Mucosa of gallbladder (tissue), 1 donor: ENCODE measurements at regions not wholly inside any gene's neighbourhood (a gene's known extent, or its start where the extent isn't known, plus 50 kb on each side); places are given as distances from the start of the nearest gene placed in this dataset.
"Not testable (repeated sequence)": the region's sequence is repeated elsewhere in the genome, so short reads cannot be mapped to it uniquely, and the experiment has no call there.

ENCODE experiments used
- DNase-seq: peaks from one replicate; pipeline ENCODE4 v3.0.0-alpha.2; 2020; ENCODE audit warnings: low spot score
- donor health status: DM: no; HTN: no; CAD: no.

DNA sequence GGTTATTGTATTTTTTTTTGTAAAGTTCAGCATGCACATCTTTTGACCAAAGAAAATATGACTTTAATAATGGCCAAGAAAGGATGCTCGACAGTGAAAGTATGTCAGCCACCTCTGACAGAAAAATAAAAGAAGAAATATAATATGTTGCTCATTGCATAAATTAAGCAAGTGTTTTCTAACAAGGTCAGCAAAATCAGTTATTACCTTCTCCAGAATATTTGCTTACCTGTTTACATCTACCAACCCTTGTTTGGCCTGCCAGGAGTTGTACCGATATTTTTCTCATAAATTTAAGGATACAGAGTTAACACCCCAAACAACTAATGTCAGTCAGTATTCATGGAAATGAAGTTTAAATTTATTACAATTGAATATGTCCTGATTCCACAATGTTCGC is 685.4 kb downstream of the PLA2G4A start:
- no peak for DNase-seq

DNA sequence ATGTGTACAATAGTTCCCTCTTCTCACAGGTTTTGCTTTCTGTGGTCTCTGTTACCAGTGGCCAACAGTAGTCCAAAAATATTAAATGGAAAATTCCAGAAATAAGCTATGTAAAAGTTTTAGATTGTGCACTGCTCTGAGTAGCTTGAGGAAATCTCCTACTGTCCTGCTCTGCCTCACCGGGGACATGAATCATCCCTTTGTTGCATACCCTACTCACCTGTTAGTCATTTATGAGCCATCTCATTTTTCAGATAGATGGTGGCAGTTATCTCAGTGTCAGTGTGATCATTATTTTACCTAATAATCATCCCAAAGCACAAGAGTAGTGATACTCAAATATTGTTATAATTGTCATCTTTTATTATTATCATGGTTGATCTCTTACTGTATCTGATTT is 688.1 kb downstream of the PLA2G4A start:
- DNase-seq = no peak

DNA sequence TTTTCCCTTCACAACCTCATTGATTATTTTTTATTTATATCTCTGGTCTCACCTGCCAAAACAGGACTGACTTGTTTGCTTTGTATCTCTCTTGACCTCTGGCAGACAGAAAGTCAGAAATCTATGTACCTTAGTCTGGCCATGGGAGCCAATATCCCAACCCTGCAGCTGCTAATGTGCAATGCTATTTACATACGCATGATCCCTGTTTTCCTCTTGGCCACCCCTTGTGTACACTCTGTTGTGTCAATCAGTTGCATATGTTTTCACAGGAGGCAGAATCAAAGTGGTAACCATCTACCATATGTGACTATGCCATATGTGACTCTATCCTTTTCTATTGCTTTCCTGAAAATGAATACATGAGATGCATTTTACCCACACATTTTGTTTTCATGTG is 688.8 kb downstream of the PLA2G4A start:
- DNase-seq = peak; percentile 18

DNA sequence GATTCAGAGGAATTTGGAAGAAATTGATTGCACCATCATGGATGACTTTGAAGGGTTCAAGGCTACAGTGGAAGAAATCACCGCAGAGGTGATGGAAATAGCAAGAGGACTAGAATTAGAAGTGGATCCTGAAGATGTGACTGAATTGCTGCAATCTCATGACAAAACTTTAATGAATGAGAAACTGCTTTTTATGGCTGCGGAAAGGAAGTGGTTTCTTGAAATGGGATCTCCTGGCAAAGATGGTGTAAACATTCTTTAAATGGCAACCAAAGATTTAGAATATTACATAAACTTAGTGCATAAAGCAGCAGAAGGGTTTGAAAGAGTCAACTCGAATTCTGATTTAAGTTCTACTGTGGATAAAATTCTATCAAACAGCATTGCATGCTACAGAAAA is 698.6 kb downstream of the PLA2G4A start:
- no peak for DNase-seq

DNA sequence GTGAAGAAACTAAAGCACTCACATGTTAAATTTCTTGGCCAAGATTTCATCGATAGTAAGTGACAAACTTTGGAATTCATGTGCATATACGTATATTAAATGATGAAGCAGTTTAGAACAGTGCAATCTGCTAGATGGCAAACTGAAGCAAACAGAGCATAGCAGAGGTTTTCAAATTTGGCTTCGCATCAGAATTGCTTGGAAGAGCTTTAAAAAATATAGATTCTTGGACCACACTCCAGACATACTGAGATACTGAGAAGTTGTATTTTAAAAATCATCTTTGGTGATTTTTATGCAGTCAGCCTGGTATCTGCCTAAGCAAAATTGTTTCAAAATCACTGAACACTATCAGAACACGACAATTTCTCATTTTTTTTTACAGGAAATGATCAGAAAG is 709.2 kb downstream of the PLA2G4A start:
- DNase-seq = no peak

DNA sequence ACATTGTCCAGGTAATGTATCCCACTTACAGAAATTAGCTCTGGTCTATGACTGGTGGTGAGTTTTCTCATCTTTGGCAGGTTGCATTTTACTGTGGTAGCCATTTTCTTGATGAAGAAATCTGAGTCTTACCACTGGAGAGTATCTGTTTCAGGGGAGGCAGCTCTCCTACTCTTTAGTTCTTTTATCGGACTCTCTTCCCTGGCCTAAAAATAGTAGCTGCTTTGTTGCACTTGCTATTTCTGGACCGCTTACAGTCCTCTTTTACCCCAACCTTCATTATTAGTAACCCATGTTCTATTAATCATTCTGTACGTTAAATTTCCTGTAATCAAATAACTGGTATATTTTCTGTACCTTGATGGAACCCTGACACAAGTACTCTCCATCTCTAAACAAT is 720.8 kb downstream of the PLA2G4A start:
- DNase-seq = no peak

DNA sequence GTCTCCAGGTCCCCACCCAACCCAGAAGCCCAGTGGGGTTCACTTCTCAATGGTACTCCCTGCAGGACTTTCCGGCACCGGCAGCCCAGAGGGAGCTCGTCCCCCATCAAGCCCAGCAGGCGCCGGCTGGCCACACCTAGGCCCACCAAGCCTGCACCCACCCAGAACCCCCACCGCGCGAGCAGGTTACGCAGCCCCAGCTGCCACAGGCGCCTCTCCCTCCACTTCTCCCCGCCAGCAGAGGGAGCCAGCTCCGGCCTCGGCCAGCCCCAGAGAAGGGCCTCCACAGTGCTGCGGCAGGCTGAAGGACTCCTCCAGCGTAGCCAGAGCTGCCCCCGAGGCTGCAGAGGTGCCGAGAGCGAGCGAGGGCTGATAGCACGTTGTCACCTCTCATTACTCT is 722.3 kb downstream of the PLA2G4A start:
- no peak for DNase-seq

DNA sequence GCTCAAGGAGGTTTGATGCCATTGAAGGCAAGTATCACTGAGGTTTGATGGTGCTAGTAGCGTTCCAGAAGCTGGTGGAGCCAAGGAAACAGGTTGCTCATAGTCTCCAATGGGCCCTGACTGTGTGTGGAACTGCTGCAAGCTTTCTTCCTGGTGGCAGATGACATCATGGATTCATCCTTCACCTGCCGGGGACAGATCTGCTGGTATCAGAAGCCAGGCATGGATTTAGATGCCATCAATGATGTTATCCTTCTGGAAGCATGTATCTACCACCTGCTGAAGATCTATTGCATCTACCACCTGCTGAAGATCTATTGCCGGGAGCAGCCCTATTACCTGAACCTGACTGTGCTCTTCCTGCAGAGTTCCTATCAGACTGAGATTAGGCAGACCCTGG is 734.4 kb downstream of the PLA2G4A start:
- no peak for DNase-seq

DNA sequence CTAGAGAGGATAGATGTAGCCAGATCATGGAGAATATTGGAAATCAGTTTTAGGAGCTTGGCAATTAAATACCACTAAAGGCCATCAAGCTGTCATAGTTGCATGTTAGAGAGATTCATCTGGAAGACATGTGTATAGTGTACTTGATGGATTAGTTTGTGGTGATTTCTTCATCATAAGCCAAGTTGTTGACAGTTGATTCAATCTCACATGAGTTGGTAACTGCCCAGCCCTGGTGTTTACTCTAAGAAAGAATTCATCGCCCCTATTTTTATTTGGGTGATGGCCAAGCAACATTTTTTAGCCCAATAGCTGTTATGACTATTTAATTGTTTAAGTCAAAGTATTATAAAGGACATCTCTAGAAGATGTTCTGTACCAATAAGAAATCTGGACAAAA is 737.6 kb downstream of the PLA2G4A start:
- no peak for DNase-seq

DNA sequence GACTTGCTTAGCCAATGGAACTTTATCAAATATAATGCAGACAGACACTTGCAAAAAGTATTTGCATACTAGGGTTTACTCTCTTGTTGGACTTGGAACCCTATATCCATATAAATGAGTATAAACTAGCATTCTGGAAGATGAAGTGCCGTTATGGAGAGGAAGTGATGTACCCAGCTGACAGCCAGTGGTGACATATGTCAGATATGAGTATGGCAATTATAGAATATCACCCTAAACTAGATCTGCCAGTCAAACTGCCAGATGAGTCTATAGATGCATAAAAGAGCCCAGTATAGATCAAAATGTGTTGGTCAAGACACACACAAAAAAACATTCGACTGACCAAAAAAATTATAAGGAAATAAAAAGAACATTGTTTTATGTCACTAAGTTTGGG is 739.3 kb downstream of the PLA2G4A start:
- no peak for DNase-seq

DNA sequence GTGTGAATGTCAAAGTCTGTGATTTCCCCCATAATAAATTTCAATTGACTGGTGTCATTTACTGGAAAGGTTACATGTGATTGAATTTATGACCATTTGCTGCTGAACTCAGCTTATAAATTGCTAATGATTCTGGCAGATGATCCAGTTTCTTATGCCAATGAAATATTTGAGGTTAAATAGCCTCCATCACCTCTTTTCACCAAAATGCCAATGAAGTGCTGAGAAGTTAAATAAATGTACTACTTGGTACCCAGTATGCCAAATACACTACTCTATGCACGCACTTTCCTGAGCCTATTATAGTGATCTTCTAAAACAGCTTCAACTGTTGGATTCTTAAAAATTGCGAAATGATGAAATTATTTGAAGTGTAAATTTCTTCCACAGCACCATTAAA is 741.4 kb downstream of the PLA2G4A start:
- no peak for DNase-seq

DNA sequence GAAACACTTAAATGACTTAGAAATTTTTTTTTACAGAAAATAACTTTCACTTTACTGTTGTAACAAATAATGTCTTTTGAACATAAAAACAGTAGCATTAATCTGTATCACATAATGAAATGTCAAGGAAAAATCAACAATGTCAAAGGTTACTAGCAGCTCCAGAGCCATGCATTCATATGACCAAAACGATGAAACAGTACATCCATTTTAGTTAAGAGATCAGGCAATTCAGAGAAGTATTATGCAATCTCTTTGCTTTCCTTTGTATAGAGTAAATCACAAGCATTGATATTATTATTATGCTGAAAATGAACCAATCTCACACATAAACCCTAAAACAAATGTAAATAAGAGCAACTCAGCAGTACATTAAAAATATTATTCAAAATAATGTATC is 748.9 kb downstream of the PLA2G4A start:
- no peak for DNase-seq

DNA sequence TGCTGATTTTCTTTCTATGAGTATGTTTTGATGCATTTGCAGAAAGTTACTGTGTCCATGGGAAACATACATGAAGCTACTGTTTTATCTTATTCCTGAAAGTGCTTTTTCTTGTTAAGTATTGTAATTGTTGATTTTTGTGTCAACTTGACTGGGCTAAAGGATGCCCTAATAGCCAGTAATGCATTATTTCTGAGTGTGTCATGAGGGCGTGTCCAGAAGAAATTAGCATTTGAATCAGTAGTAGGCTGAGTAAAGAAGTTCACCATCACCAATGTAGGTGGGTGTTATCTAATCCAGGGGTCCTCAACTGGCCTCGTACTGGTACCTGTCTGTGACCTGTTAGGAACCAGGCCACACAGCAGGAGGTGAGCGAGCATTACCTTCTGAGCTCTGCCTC is 760.2 kb downstream of the PLA2G4A start:
- DNase-seq = no peak

DNA sequence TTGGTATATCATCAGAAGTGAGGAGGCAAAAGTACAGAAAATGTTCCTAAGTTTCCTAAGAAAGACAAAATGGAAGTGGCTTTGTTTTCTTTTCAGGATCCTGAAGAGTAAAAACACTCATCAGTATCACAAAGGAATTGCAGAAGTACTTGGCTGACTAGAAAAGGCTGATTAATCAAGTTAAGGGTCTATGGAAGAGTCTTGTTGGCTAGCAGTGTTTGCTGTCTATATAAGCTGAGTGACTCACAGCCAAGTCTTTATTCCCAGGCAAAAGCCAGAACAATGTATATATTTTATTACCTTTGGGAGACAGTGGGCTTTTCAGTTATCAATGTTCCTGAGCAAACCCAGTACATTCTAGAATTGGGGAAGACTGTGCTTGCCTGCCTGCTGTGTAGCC is 777.0 kb downstream of the PLA2G4A start:
- DNase-seq = no peak

DNA sequence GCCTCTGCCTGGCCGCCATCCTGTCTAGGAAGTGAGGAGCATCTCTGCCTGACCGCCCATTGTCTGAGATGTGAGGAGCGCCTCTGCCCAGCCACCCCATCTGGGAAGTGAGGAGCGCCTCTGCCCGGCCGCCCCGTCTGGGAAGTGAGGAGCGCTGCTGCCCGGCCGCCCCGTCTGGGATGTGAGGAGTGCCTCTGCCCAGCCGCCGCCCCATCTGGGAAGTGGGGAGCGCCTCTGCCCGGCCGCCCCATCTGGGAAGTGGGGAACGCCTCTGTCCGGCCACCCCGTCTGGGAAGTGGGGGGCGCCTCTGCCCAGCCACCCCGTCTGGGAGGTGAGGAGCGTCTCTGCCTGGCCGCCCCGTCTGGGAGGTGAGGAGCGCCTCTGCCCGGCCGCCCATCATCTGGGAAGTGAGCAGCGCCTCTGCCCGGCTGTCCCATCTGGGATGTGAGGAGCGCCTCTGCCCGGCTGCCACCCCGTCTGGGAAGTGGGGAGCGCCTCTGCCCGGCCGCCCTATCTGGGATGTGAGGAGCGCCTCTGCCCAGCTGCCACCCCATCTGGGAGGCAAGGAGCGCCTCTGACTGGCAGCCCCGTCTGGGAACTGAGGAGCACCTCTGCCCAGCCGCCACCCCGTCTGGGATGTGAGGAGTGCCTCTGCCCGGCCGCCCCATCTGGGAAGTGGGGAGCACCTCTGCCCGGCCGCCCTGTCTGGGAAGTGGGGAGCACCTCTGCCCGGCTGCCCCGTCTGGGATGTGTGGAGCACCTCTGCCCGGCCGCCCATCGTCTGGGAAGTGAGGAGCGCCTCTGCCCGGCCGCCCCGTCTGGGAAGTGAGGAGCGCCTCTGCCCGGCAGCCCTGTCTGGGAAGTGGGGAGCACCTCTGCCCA is 787.3 kb downstream of the PLA2G4A start:
- DNase-seq = not testable (repeated sequence)

DNA sequence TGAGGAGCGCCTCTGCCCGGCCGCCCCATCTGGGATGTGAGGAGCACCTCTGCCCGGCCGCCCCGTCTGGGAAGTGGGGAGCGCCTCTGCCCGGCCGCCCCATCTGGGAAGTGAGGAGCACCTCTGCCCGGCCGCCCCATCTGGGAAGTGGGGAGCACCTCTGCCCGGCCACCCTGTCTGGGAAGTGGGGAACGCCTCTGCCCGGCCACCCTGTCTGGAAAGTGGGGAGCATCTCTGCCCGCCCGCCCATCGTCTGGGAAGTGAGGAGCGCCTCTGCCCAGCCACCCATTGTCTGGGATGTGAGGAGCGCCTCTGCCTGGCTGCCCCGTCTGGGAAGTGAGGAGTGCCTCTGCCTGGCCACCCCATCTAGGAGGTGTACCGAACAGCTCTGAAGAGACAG is 788.1 kb downstream of the PLA2G4A start:
- DNase-seq = not testable (repeated sequence)

DNA sequence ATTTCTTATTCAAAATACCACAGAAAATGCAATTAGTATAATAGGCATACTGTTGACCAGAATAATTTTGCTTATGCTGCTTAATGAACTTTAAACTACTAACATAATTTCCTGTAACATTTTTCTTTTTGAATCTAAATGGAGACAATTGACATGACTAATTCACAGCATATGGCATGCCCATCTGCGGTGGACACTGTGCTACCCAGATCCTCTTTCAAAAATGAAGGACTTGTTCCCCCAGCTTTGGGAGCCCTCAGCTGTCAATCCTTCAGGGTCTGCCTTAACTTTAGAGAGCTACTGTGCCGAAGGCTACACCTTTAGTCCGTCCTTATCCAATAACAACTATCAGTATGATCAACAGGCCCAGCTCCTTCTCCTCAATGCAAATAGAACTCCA is 789.0 kb downstream of the PLA2G4A start:
- no peak for DNase-seq

DNA sequence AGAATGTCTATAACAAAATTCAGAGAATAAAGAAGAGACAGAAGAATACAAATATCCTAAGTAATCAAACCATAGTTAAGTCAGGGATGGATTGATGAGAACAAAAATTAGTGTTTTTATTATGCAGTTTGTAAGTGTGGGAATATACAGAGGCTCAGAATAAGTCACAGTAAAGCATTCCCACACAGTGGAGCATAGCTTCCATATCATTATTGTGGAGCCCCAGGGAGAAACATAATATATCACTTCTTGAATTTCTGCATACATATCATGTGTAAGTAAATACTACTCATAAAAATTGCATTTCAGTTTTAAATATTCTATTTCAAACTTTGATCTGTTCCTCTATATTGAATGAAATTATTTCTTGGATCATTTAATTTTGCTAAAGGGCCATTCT is 790.4 kb downstream of the PLA2G4A start:
- DNase-seq = no peak

DNA sequence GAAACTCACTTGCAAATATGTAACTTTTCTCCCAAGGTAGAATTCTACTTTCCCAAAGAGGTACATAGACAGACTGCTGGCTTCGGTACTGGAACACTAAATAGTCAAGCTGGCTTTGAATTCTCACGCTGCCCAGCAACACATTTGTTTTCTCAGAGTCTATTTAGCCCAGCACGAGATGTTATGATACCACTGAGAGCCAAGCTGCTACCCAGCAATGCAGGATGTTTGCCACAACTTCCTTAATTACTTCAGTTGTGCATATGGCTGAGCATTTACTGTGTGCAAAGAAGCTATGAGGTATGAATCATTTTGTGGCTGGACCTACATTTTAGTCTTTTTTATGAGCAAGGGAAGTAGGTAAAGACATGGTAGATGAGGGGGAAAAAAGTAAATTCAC is 793.2 kb downstream of the PLA2G4A start:
- DNase-seq = no peak

DNA sequence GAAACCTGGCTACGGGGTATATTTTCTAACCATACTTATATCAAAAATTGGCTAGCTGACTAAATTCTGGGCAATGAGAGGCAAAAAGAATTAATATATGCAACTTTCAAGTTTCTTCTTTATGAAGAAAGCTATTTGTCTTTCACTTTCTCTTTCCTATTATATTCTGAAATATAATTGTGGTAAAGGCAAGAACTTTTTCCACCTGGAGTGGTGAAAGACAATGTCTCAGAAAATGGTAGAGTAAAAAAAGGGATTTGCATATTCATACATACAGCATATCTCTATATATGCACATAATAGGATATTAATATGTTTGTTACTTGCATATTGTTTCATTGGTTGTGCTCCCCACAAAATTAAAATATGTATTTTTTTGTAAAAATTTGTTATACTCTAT is 793.8 kb downstream of the PLA2G4A start:
- no peak for DNase-seq

DNA sequence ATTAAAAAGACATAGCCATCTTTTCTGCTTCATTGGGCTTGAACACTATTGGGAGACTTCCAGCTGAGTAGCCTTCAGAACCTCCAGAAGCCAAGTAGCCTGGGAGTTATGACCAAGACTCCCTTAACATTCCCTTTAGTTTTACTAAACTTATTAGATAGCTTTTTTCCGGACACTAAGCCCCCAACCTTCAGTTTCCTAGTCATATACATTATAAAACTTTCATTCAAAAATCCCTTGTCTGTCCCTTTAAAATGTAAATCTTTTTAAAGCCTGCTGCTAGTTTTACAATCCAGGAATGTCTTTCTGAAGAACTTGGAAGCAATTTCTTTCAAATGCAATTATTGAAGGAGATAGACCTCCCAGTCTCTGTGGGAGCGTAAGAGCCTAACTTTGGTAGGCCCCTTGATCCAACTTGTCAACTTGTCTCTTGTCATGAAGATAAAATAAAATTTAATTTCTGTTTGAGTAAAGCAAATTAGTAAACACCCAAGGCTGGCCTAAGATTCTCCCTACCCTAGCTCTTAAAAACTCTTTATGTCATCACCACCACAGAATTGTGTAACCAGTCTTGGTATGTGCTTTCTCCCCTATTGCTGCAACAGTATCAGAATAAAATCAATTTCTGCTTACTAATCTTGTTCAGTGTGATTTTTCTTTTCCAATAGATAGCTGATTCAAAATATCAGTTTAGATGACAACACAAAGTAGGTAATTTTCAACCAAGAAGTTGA is 796.2 kb downstream of the PLA2G4A start:
- no peak for DNase-seq

DNA sequence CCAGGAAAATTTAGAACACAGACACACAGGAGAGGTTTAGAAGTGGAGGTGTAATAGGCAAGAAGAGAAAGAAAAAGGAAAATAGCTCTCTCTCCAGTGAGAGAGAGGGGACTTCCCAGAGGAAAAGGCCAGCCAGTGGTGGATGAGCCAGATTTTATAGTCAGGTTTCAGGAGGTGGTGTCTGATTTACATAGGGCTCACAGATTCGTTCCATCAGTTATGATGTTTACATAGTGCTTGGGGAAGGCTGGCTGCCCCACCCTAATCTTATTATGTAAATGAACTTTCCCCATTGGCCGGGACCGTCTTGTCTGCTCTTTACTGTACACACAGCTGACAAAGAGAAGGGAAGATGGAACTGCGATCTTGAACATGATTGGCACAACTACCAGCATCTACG is 797.3 kb downstream of the PLA2G4A start:
- DNase-seq = no peak

DNA sequence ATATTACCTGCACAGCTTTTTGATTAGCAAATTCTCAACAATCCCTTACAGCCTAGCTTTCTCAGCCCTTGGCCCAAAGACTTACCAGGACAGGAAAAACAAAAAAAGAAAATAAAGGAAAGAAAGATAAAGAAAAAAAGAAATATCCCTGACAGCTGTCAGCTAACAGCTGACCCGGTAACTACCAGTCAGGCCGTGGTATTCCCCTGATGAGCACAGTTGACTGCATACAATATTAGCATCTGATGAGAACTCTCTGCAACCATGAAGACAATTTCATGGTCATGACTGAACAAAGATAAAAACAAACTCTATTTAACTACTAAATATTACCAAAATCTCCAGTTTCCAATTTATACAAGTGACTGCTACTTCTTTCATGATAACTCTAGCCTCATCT is 798.8 kb downstream of the PLA2G4A start:
- DNase-seq = no peak
